Osteoblast (primary cell): ENCODE measurements at regions not wholly inside any gene's neighbourhood (a gene's known extent, or its start where the extent isn't known, plus 50 kb on each side); places are given as distances from the start of the nearest gene placed in this dataset.
A peak's percentile ranks its signal among the peaks of the same experiment; 100 is the strongest.

Experiments
- DNase-seq: peaks from one replicate; pipeline ENCODE4 v3.0.0; 2011; ENCODE audit warnings: low spot score, mixed read lengths; ENCODE audit not compliant: insufficient read length; ENCODE audit errors: missing footprints
- H2AFZ ChIP-seq: 2 replicates; pipeline ENCODE4 v1.6.0; 2011; ENCODE audit warnings: mild to moderate bottlenecking, low read length
- H3K27ac ChIP-seq: 2 replicates; pipeline ENCODE4 v1.5.1; 2011; ENCODE audit warnings: mild to moderate bottlenecking, low read depth, low read length, moderate library complexity
- H3K27me3 ChIP-seq: 2 replicates; pipeline ENCODE4 v1.6.0; 2012; ENCODE audit warnings: mild to moderate bottlenecking, control low read depth, inconsistent platforms, low read length, moderate library complexity; ENCODE audit not compliant: insufficient read depth
- H3K36me3 ChIP-seq: 2 replicates; pipeline ENCODE4 v1.5.1; 2011; ENCODE audit warnings: mild to moderate bottlenecking, low read length, control low read depth, moderate library complexity; ENCODE audit not compliant: insufficient read depth
- H3K4me1 ChIP-seq: 2 replicates; pipeline ENCODE4 v1.5.1; 2011; ENCODE audit warnings: mild to moderate bottlenecking, low read length, control low read depth, moderate library complexity; ENCODE audit not compliant: insufficient read depth
- H3K4me2 ChIP-seq: 2 replicates; pipeline ENCODE4 v1.6.0; 2011; ENCODE audit warnings: mild to moderate bottlenecking, low read length; ENCODE audit not compliant: insufficient read depth
- H3K4me3 ChIP-seq: fragments of 200-600 bp; sonication (generic); 3 replicates; pipeline ENCODE4 v1.5.1; 2012; ENCODE audit warnings: mild to moderate bottlenecking, low read length, inconsistent platforms; ENCODE audit not compliant: insufficient read depth
- H3K79me2 ChIP-seq: 2 replicates; pipeline ENCODE4 v1.6.0; 2012; ENCODE audit warnings: mild to moderate bottlenecking, low read length, control low read depth, inconsistent platforms; ENCODE audit not compliant: insufficient read depth
- H3K9me3 ChIP-seq: 2 replicates; pipeline ENCODE4 v1.5.1; 2011; ENCODE audit warnings: low read depth, low read length, control low read depth
- H4K20me1 ChIP-seq: 2 replicates; pipeline ENCODE4 v1.6.0; 2012; ENCODE audit warnings: mild to moderate bottlenecking, low read length, control low read depth; ENCODE audit not compliant: insufficient read depth
- CTCF ChIP-seq: IDR thresholded peaks from 2 replicates; pipeline ENCODE4 v1.5.1; 2011; ENCODE audit warnings: mild to moderate bottlenecking, low read depth, low read length, moderate library complexity; ENCODE audit errors: extremely low read depth

GRCh38 chr17:71127416-71127815 lies 958.1 kb downstream of the KCNJ2 start:
- Histone ChIP-seq H2AFZ (no peak overlapping the region), H3K9me3 (no peaks in the 10 kb centered on the region), H3K4me3 (no peak overlapping the region), H3K4me1 (no peaks in the 10 kb centered on the region), H3K4me2 (no peak overlapping the region), H3K79me2 (no peaks in the 10 kb centered on the region), H3K36me3 (no peaks in the 10 kb centered on the region), H3K27me3 (no peaks in the 10 kb centered on the region), H4K20me1 (no peaks in the 10 kb centered on the region), H3K27ac (no peak overlapping the region)
- no peak for TF ChIP-seq CTCF
- no peak for DNase-seq

GRCh38 chr17:71142333-71142732 lies 973.0 kb downstream of the KCNJ2 start:
- H3K27ac ChIP-seq = no peak overlapping the region
- no peaks in the 10 kb centered on the region for H4K20me1 ChIP-seq
- no peak for DNase-seq
- no peaks in the 10 kb centered on the region for H3K79me2 ChIP-seq
- H3K4me3 ChIP-seq = no peak overlapping the region
- no peak overlapping the region for H3K4me2 ChIP-seq
- H3K9me3 ChIP-seq = no peaks in the 10 kb centered on the region
- no peaks in the 10 kb centered on the region for H3K27me3 ChIP-seq
- H3K4me1 ChIP-seq = no peaks in the 10 kb centered on the region
- H2AFZ ChIP-seq = peak overlapping the region; percentile 8
- no peaks in the 10 kb centered on the region for H3K36me3 ChIP-seq
- TF ChIP-seq CTCF = no peak

- H3K79me2 ChIP-seq = no peaks in the 10 kb centered on the region
- no peaks in the 10 kb centered on the region for H3K4me1 ChIP-seq
- peak; percentile 8 for DNase-seq
- H4K20me1 ChIP-seq = no peaks in the 10 kb centered on the region
- H2AFZ ChIP-seq = no peak overlapping the region
- no peak for TF ChIP-seq CTCF
- no peak overlapping the region for H3K27ac ChIP-seq
- H3K4me3 ChIP-seq = no peak overlapping the region
- no peaks in the 10 kb centered on the region for H3K27me3 ChIP-seq
- no peaks in the 10 kb centered on the region for H3K36me3 ChIP-seq
- no peaks in the 10 kb centered on the region for H3K9me3 ChIP-seq
- H3K4me2 ChIP-seq = no peak overlapping the region
These were observed 975.3 kb upstream of the SOX9 start for GRCh38 chr17:71145486-71145885.

- Histone ChIP-seq H4K20me1 (no peaks in the 10 kb centered on the region), H3K27ac (no peak overlapping the region), H3K9me3 (no peaks in the 10 kb centered on the region), H3K4me2 (no peak overlapping the region), H3K27me3 (no peaks in the 10 kb centered on the region), H3K36me3 (no peaks in the 10 kb centered on the region), H3K79me2 (no peaks in the 10 kb centered on the region), H3K4me1 (no peaks in the 10 kb centered on the region), H3K4me3 (no peak overlapping the region), H2AFZ (no peak overlapping the region)
- no peak for TF ChIP-seq CTCF
- DNase-seq = no peak
These were observed 972.9 kb upstream of the SOX9 start for GRCh38 chr17:71147906-71148305.
